ENCODE measurements at regions not wholly inside any gene's neighbourhood (a gene's known extent, or its start where the extent isn't known, plus 50 kb on each side); places are given as distances from the start of the nearest gene placed in this dataset.

- TF ChIP-seq EZH2 (IDR thresholded peaks at IDR 0.05) (no peak), POLR2AphosphoS5 (IDR thresholded peaks at IDR 0.05; ENCODE audit: borderline replicate concordance, low read depth, low read length) (no peak)
Observed at GRCh38 chr18:1306641-1307040, 402.0 kb downstream of the ADCYAP1 start.
